Ishikawa (cell line): ENCODE measurements at regions not wholly inside any gene's neighbourhood (a gene's known extent, or its start where the extent isn't known, plus 50 kb on each side); places are given as distances from the start of the nearest gene placed in this dataset.

Experiments used
- CEBPB ChIP-seq: IDR thresholded peaks from 2 replicates; pipeline ENCODE4 v1.6.1; 2012
- CREB1 ChIP-seq: IDR thresholded peaks from 2 replicates; pipeline ENCODE4 v1.6.1; 2012; ENCODE audit warnings: low read depth
- EGR1 ChIP-seq: IDR thresholded peaks from 2 replicates; pipeline ENCODE4 v1.6.1; 2012
- EP300 ChIP-seq: IDR thresholded peaks from 2 replicates; pipeline ENCODE4 v1.6.1; 2012; ENCODE audit warnings: borderline replicate concordance
- FOXM1 ChIP-seq: IDR thresholded peaks from 2 replicates; pipeline ENCODE4 v1.6.1; 2012; ENCODE audit warnings: low read depth, borderline replicate concordance
- NFIC ChIP-seq: IDR thresholded peaks from 2 replicates; pipeline ENCODE4 v1.6.1; 2012
- RAD21 ChIP-seq: IDR thresholded peaks from 2 replicates; pipeline ENCODE4 v1.6.1; 2012; ENCODE audit warnings: low read depth
- TAF1 ChIP-seq: IDR thresholded peaks from 2 replicates; pipeline ENCODE4 v1.6.1; 2012; ENCODE audit warnings: low read depth, mild to moderate bottlenecking
- TCF12 ChIP-seq: IDR thresholded peaks from 2 replicates; pipeline ENCODE4 v1.6.1; 2012; ENCODE audit warnings: low read depth
- TEAD4 ChIP-seq: IDR thresholded peaks from 2 replicates; pipeline ENCODE4 v1.6.1; 2012
- YY1 ChIP-seq: IDR thresholded peaks from 2 replicates; pipeline ENCODE4 v1.6.1; 2012; ENCODE audit warnings: low read depth
- ZBTB7A ChIP-seq: IDR thresholded peaks from 2 replicates; pipeline ENCODE4 v1.6.1; 2012; ENCODE audit warnings: low read depth
- TF ChIP-seq, protein P1 (sequence below): IDR thresholded peaks from 2 replicates; pipeline ENCODE4 v1.6.1; 2012; ENCODE audit warnings: low read depth, mild to moderate bottlenecking
- TF ChIP-seq, protein P2 (sequence below): IDR thresholded peaks from 2 replicates; pipeline ENCODE4 v1.6.1; 2012
- TF ChIP-seq, protein P3 (sequence below): IDR thresholded peaks from 2 replicates; pipeline ENCODE4 v1.6.1; 2012

DNA sequence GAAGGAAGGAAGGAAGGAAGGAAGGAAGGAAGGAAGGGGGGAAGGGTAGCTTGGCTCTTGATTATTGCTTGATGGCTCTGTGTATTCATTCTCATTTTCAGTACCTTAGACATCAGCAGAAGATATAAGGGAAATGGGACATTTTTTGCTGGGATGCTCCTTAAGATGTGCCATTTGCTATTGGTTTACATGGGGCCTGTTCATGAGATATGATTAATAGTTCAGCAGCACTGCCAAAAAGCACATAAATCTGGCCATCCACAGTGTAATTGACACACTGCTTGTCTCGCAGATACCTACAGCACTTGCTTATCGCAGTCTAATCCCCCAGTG, 137.5 kb upstream of the JARID2 start:
- no peak for TF ChIP-seq ZBTB7A
- no peak for TF ChIP-seq CREB1
- TF ChIP-seq FOXM1, result no peak
- TF ChIP-seq TEAD4, result no peak
- TF ChIP-seq TAF1, result no peak
- TF ChIP-seq YY1, result no peak
- no peak for TF ChIP-seq EGR1
- TF ChIP-seq, protein P1, sequence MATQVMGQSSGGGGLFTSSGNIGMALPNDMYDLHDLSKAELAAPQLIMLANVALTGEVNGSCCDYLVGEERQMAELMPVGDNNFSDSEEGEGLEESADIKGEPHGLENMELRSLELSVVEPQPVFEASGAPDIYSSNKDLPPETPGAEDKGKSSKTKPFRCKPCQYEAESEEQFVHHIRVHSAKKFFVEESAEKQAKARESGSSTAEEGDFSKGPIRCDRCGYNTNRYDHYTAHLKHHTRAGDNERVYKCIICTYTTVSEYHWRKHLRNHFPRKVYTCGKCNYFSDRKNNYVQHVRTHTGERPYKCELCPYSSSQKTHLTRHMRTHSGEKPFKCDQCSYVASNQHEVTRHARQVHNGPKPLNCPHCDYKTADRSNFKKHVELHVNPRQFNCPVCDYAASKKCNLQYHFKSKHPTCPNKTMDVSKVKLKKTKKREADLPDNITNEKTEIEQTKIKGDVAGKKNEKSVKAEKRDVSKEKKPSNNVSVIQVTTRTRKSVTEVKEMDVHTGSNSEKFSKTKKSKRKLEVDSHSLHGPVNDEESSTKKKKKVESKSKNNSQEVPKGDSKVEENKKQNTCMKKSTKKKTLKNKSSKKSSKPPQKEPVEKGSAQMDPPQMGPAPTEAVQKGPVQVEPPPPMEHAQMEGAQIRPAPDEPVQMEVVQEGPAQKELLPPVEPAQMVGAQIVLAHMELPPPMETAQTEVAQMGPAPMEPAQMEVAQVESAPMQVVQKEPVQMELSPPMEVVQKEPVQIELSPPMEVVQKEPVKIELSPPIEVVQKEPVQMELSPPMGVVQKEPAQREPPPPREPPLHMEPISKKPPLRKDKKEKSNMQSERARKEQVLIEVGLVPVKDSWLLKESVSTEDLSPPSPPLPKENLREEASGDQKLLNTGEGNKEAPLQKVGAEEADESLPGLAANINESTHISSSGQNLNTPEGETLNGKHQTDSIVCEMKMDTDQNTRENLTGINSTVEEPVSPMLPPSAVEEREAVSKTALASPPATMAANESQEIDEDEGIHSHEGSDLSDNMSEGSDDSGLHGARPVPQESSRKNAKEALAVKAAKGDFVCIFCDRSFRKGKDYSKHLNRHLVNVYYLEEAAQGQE, result no peak
- no peak for TF ChIP-seq TCF12
- TF ChIP-seq NFIC, result no peak
- TF ChIP-seq, protein P2, sequence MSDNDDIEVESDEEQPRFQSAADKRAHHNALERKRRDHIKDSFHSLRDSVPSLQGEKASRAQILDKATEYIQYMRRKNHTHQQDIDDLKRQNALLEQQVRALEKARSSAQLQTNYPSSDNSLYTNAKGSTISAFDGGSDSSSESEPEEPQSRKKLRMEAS, result no peak
- TF ChIP-seq CEBPB, result no peak

DNA sequence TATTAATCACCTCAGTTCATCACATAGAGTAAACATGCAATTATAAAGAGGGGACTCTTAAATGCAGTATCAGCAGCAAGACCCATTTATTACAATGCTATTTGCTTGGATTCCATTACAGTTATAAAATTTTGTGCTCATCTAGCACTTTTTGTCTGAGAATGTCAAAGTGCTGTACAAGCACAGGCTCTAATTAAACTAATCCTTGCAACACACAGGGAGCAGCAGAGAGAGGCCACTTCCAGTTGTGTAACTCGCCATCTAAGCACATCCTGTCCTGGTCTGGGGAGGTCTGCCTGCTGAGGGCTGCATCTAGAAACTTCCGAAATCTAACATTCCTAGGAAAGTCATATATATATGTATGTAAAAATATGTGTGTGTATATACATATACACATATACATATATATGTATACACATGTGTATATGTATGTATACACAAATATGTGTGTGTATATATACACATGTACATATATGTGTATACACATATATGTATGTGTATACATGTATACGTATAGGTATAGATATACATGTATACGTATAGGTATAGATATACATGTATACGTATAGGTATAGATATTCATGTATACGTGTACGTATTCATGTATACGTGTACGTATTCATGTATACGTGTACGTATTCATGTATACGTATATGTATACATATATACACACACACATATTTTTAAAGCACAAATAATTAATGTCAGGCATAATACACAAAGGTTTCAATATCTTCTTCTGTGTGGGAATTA, 136.4 kb upstream of the JARID2 start:
- TF ChIP-seq, protein P2, result no peak
- TF ChIP-seq NFIC (no peak), YY1 (no peak), TCF12 (no peak), CREB1 (no peak), CEBPB (no peak)
- TF ChIP-seq, protein P3, sequence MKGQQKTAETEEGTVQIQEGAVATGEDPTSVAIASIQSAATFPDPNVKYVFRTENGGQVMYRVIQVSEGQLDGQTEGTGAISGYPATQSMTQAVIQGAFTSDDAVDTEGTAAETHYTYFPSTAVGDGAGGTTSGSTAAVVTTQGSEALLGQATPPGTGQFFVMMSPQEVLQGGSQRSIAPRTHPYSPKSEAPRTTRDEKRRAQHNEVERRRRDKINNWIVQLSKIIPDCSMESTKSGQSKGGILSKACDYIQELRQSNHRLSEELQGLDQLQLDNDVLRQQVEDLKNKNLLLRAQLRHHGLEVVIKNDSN, result no peak

DNA sequence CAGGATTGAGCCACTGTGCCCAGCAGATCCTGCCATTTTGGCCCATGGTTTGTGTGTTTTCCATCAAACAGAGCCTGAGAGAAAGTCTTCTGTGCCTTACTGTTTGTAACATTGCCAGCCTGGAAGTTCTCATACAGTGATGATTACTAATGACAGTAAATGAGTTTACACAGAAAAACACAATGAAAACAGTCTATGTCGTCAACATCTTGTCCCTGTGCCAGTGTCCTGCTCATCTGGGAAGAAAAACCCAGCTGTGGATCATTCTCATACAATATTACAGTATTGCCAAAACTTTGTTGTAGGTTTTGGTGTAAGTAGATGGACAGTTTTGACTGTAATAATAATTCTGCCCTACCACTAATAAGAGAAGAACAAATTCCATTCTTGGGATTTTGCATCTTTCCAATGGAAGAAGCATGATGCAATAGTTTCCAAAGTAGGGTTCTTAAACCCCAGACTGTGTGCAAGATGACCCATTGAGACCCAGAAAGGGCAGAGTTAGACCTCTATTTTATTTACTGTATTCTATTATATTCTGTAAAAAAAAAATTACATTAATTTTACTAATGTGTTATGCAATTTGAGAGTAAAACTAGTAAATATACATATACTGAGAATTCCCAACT, 135.0 kb upstream of the JARID2 start:
- TF ChIP-seq TAF1 (no peak), EP300 (no peak), TCF12 (no peak), YY1 (no peak), CEBPB (no peak), RAD21 (no peak)

DNA sequence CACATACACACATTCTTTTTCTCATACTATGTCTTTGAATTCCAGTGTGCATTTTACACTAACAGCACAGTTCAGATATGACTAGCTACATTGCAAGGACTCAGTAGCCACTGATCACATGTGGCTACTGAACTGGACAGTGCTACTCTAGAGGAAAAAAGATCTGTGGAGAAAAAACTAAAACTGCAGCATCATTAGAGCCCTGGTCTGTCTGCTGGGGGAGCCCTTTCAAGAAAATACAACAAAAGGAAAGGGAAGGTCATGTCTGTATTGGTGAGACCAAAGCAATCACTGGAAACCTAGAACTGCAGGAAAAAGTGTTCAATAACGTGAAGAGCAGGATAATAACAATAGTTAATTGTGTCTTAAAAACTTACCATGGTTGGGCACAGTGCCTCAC, 132.3 kb upstream of the JARID2 start:
- TF ChIP-seq TAF1 (no peak), ZBTB7A (no peak), CREB1 (no peak), FOXM1 (no peak), CEBPB (no peak), TEAD4 (no peak), EGR1 (no peak), RAD21 (no peak)
- TF ChIP-seq, protein P2, result no peak
- TF ChIP-seq, protein P3, result no peak

DNA sequence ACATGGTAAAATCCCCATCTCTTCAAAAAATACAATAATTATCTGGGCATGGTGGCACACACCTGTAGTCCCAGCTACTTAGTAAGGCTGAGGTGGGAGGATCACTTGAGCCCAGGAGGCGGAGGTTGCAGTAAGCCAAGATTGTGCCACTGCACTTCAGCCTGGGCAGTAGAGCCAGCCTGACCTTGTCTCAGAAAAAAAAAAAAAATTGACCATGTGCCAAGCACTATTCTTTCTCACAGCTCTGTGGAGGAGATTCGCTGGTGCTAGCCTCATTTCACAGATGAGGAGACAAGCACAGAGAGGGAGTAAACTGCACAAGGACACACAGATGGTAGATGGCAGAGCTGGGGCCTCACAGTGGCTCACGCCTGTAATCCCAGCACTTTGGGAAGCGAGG, 131.8 kb upstream of the JARID2 start:
- no peak for TF ChIP-seq RAD21
- TF ChIP-seq NFIC, result peak; percentile 30; the same call in 1 of the 2 replicates
- TF ChIP-seq, protein P1, result no peak

DNA sequence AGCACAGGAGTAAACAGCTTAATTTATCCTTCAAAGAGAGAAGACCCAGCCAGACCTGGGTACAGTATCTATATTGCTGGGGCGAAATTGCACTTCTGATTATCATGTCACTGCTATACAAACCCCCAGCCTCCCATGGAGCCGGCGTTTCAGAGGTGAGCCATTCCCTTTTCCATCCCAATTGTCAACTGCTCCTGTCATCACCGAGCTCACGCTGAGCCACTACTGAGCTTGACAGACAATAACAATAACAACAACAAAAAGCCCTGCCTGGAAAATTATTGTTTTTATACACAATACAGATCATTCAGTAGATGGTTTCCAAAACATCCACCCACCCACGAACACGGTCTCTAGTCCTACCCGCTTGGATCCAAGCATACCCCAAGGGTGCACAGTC, 129.0 kb upstream of the JARID2 start:
- TF ChIP-seq CREB1 (no peak), CEBPB (no peak), NFIC (no peak), ZBTB7A (no peak)

DNA sequence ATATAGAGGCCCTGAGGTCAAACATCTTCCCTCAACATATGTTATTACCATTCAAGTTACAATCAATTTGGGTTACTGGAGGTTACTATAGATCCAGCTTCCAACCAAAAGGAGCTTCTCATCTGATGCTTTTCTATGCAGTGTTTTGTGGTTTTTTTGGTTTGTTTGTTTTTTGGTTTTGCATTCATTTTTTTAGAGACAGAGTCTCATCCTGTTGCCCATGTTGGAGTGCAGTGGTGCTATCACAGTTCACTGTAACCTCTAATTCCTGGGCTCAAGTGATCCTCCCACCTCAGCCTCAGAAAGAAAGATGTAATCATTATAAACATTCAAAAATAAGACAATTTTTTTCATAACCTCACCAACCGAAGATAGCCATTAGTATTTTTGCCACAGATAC, 124.4 kb upstream of the JARID2 start:
- TF ChIP-seq, protein P1, result no peak
- TF ChIP-seq TAF1, result no peak
- TF ChIP-seq NFIC, result no peak
- TF ChIP-seq CREB1, result no peak
- TF ChIP-seq RAD21, result no peak
- TF ChIP-seq YY1, result no peak
- TF ChIP-seq CEBPB, result no peak
- TF ChIP-seq, protein P2, result no peak
- no peak for TF ChIP-seq ZBTB7A
- TF ChIP-seq TEAD4, result no peak
- TF ChIP-seq TCF12, result no peak
- TF ChIP-seq, protein P3, result no peak
